Islet precursor cell (in vitro differentiated cells): ENCODE measurements at regions not wholly inside any gene's neighbourhood (a gene's known extent, or its start where the extent isn't known, plus 50 kb on each side); places are given as distances from the start of the nearest gene placed in this dataset.

Experiments
- DNase-seq: peaks from one replicate; pipeline ENCODE4 v3.0.0-alpha.2; 2018

DNA sequence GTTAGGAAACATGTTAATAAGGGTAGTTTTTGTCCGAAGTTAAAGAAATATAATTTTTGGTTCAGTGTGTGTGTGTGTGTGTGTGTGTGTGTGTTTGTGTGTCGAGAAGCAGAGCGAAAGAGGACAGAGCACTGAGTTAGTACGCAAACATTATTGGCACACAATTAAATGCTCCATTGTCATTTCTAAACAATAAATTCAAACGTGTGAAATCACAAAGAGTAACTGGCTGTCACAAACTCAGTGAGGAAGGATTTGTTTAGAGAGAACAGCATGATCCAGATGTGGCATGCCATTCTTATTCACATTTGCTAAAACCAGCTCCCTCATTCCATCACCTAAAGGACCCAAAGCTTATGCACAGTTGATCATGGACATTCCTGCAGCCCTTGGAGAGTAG, 970.8 kb downstream of the DTWD2 start:
- DNase-seq, result no peak

DNA sequence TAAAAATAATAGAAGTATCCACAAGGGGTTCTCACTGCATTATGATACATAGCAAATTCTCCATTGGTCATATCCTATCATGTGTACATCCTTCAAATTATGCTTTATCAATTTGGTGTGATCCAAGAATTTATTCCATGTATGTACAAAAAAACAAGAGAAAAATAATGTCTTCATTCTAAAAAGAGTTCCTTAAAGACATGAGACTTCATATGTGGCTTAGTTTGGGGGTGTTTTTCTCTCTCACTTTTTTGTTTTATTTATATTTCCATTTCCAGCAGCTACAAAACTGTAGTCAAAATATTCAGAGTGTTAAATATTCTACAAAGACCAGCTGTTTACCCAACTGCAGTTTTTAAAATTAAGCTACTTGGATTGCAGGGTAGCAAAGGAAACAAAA, 972.0 kb downstream of the DTWD2 start:
- DNase-seq, result no peak

DNA sequence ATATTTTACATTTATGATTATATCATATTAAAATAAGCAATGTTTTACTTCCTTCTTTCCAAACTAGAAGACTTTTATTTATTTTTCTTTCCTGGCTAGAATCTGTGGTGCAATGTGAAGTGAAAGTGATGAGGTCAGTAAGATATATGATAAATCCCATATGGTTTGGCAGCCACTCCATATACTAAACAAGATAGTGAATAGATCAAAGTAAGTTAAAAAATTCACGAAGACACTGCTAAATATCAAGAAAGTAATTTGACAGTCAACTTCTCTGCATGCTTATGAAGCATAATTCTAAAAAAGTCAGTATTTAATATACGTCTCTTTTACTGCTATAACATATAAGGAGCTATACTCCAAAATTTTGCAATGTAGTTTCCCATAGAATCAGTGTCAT, 972.8 kb downstream of the DTWD2 start:
- no peak for DNase-seq

DNA sequence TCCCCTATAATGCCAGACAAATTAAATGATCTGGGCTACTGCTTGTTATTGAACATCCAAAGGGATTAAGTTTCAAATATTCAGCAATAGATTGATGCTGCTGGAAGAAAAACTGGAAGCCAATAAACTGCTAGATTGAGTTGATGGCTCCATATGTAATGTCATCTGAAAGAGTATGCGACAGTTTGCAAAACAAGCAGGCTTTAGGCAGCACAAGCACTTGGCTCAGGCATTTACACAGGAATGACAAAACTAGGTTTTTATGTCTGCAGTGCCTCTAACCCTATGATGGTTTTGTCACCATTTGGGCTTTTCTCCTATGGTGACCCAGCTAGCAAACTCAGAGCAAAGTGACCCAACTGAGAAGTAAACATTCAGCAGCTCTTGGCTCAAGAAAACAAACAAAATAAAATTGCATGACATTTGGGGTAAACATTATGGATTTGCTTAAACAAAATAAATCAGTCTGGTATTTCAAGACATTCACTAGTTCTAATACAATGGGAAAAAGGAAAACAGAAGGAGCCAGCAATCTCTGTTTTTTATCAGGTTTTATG, 978.5 kb downstream of the DTWD2 start:
- DNase-seq, result no peak

DNA sequence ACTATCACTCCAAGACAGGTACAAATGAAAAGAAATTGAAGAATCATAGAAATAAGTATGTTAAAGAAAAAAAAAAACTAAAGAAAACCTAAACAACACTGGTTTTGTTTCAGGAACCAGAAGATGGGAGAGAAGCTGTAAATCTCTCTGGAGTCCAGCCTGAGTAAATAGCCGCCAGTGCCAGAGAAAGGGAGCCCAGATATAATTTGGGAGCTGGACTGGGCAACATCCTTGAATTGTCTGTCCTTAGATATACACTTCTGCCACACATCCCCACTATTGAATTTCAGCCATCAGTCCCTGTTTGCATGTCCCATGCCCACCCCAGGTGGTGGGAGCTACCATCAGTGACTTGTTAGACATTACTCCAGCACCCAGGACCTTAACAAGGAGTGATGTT, 979.6 kb downstream of the DTWD2 start:
- no peak for DNase-seq

DNA sequence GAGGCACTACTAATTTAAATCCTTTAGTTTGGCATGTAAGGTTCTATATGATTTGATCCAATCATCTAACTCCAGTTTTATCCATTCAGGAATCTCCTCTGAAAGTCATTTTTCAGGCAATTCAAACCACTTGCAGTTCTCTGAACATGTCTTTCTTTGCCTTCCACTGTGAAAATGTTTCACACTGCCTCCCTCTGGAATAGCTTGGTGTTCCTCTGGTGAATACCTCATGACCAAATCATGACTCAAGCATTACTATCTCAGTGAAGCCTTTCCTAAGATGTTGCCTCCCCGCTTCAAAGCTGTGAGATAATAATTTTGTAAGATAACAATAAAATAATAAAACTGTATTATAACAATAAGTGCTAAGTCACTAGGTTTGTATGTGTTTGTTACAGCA, 981.1 kb downstream of the DTWD2 start:
- no peak for DNase-seq

DNA sequence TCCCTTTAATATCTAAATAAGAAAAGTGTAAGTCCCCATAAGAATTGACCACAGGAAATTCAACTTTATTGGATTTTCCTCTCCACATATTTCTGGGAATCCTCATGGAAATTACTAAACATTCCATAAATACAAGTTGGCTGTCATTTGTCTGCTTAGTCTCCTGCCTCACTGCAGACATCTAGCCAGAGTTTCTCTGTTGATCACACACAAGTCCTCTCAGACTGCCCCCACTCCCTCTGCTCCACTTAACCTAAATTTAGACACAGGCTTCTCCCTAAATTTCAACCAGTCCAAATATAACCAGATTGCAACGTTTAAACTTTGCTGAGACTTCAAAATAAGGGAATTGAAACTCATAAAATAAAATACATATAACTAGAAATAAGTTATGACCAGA, 982.1 kb downstream of the DTWD2 start:
- DNase-seq, result no peak

DNA sequence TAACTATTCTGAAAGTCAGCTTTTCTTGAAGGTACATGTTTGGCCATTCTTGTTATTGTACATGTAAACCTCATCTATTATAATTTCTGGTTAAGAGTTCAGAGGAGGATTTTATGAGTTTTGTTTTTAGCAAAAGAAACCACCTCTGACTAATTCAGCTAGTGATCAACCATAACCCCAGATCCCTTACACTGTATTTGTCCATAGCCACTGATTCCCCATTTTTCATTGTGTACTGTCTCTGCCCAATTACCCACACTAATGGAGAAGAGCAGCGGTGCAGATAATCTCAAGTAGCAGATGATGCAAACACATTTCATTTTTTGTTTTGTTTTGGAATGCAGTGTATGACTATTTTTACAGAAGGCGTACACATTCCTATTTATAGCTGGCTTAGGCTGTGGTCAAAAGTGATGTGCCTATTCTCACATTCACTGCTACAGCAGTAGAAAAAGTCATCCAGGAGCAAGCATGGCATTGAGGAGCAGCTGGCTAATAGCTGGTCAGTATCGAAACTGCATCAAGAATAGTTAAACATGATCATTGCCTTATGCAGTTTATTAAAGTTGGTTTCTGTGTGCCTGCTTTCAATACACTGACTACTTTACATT, 988.3 kb downstream of the DTWD2 start:
- DNase-seq, result no peak

DNA sequence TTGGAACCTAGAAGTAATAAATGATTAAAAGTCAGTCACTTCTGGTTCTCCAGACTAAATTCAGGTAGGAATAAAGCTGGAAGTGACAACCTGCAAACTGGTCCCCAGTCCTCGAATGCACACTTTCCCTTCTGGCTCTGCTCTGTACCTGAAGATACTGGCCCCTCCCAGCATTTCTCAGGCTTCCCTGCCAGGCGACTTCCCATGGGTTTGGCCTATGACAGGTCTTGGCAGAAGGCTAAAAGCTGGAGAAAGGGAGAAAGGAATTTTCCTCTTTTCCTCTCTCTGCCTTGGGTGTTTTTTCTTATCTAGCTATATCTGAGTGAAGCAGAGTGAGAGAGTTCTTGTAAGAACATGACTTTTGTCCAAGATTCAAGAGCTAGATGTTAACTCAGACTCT, 1005.7 kb downstream of the DTWD2 start:
- DNase-seq, result peak; percentile 71

DNA sequence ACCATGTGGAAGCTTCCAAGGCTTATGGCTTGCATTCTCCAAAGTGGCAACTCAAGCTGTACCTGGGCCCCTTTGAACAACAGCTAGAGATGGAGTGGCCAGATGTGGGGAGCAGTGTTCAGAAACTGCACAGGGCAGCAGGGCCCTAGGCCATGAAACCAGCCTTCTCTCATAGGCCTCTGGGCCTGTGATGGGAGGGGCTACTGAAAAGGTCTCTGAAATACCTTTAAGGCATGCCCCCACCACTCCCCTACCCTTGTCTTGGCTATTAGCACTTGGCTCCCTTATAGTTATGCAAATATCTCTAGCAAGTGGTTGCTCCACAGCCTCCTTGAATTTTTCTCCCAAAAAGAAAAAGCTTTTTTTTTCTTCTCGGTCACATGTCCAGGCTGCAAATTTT, 1014.6 kb downstream of the DTWD2 start:
- no peak for DNase-seq

DNA sequence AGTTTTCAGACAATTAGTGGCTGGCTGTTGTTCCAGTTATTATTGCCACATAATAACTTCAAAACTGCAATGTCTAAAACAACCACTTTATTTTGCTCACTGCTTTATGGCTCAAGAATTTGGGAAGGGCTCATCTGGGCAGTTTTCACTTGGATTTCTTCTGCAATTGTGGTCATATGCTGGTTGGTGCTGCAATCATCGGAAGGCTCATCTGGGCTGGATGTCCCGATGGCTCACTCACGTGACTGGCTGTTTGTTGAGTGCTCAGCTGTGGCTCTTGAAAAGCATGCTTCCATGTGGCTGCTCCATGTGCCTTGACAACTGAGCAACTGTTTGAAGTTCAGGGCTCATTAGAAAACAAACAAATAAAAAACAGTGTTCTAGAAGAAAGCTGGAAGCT, 1032.5 kb downstream of the DTWD2 start:
- no peak for DNase-seq

DNA sequence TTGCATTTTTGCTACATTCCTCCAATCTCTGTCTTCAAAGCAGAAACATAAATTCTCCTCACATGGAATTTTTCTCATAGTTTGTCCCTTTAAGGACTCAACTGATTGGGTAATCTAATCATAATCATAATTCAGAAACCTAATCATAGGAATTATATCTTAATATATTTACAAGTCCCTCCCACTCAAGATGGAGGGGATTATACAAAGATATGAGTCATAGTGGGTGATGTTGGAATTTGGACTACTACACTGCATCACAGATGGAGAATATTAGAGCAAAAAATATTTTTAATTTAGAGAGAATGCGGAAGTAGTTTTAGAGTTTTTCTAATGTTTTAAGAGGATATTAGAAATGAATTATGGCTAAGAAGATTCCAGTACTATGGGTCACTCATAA, 1034.0 kb downstream of the DTWD2 start:
- no peak for DNase-seq

DNA sequence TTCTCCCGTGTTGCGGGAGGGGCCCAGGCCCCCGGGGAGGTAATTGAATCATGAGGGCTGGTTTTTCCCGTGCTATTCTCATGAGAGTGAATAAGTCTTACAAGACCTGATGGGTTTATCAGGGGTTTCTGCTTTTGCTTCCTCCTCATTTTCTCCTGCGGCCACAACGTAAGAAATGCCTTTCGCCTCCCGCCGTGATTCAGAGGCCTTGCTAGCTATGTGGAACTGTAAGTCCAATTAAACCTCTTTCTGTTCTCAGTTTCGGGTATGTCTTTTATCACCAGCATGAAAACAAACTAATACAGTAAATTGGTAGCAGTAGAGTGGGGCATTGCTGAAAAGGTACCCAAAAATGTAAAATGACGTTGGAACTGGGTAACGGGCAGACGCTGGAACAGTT, 1035.1 kb downstream of the DTWD2 start:
- DNase-seq, result no peak

DNA sequence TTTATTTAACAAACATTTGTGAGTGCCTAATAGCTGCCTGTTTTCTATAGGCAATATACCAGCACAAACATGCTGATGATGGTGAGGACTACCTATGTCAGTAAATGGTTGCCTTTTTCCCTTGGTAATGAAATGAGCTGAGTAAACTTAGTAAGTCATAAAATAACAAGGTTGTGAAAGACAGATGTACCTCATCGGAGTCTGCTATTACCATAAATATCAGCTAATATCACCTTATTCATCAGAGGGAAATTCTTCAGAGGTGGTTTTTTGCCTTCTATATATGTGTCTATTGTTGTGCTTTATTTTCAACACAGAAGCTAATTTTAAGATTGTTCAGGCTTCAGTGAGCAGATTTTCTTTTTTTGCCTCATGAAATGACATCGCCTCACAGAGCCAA, 1040.5 kb downstream of the DTWD2 start:
- no peak for DNase-seq

DNA sequence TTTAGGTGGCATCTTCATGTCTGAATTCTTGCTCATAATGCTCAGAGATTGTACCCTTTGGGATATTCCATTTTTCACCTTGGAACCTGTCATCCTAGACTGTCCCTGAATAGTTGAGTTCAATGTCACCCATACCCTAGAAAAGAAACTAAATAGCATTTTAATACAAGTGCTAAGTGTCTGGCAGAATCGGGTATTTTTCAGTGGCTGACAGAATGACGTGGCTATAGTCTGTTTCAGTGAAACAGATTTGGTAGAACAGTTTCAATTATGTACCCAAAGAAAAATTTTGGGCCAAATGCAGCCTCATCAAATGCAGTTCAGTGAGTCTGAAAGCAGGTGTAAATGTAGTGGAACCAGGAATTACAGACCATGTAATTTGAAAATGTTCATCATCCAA, 1041.2 kb downstream of the DTWD2 start:
- no peak for DNase-seq

DNA sequence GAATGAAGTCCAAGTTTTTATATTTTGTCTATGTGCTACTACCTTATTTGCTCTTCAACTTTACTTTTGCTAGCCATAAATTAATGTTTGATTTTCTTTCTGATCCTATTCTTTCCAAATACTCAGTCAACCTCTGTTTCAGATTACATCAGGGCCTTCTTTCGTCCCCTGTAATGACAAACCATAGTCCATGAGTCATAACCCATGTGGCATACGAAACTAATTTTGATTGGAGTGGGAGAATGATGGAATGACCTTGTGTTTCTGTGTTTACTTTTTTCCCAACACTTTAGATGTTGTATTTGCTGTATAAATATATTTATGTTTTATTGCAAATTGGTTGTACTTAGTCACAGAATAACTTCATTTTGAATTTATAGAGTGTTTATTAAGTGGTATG, 1043.1 kb downstream of the DTWD2 start:
- no peak for DNase-seq

DNA sequence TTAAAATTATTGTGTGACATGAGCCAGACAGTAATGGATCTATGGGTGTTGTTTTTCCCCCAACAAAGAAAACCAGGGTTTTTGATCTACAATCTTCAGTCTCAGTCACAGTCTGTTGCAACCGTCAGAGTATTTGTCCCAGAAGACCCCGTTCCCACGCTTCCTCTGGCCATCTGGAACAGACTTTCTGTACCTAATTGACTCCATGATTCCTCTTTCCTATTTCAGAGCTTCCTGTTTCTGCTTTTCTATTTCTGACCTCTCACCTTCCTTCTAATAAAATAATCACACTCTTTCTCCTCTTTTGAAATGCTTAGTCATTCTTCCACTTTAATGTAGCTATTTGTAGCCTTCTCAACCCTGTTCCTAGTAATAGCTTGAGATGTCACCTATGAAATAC, 1044.8 kb downstream of the DTWD2 start:
- DNase-seq, result no peak

DNA sequence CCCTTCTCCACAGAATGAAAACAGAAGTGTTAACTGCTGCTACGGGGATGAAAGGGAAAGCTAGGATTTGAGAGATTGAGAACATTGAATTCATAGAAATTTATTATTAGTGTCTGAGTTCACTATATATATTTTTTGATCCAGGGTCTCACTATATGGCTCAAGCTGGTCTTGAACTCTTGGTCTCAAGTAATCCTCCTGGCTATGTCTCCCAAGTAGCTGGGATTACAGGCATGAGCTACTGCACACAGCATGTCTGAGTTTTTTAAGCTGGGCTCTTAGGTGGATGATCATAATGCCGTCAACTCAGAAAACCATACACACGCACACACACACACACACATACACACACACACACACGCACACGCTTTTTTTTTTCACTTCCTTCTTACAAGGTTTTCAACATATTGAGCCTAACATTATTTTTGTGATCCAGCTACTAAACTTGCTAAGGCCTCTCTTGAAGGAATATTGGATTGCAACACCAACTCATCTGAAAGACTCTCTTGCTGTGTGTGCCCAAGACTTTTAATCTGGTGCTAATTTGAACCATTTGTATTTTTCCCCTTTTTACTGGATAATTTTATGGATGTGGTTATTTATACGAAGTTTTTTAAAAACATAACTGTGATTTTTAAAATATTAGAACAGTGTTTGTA, 1045.4 kb downstream of the DTWD2 start:
- DNase-seq, result no peak

DNA sequence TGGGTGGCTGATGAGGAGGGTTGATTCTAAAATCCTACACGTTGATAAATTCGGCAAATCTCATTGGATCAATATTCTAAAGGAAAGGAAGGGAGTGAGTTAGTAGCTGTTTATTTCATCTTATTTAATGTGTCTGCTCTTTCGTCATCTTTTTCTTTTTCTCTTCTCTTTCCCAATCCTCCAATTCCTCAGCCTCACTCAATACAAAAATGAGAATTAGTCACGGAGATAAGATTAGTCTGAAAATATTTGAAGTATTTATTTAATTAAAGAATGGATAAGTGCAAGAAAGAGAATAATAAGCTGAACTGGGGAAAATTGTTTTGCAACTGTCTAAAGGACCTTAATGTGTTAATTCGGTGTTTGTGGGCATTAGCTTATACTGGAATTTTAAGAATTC, 1095.1 kb downstream of the DTWD2 start:
- no peak for DNase-seq

DNA sequence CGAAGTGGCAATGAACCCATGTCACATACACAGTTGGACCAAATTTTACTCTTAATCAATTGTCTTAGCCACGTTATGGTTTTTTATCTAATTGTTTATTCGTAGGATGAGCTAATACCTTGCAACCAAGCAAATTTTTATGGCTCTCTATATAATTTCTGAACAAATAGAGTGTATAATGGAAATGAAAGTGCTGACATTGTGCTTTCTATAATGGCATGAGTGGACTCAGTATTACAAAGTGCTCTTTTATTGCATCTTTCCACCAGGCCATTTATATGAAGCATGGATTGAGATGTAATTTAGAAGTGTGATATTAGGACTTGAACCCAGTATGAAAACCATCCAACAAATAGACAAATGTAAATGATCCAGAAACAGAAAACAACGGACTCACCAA, 1096.0 kb downstream of the DTWD2 start:
- DNase-seq, result no peak

DNA sequence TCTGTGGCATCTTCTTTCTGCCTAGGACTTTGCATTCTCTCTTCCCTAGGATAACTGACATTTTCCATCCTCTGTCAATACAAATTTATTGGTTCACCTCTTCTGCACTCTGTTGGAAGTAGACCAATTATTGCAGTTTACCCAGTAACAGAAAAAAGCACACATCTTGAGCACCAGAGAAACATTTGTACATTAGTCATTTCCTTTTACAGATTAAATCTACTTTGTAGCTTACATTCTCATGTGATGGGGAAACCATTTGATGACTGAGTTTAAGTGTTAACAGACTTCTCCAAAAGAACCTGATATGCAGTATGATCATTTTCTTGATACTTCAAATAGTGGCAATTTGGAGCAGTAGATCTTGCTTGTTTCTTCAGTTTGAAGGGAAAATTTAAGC, 1098.8 kb downstream of the DTWD2 start:
- DNase-seq, result no peak

DNA sequence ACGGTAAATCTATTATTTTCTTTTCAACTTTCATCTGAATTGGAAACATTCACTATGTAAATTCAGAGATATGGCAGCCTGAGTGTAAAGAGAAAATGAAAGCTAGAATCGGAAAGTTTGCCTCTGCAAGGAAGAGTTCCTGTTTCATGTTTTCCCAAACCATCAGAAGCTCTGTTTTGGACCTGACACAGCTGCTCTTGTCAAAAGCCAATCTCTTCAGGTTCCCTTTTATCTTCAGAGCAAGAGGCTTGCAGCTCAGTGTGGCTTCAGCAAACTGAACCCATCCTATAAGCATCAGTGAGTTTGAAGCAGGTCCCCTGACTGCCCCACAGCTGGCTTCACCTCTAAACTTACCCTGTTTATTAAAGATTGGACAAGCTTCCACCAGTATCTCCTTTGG, 1099.7 kb downstream of the DTWD2 start:
- DNase-seq, result no peak

DNA sequence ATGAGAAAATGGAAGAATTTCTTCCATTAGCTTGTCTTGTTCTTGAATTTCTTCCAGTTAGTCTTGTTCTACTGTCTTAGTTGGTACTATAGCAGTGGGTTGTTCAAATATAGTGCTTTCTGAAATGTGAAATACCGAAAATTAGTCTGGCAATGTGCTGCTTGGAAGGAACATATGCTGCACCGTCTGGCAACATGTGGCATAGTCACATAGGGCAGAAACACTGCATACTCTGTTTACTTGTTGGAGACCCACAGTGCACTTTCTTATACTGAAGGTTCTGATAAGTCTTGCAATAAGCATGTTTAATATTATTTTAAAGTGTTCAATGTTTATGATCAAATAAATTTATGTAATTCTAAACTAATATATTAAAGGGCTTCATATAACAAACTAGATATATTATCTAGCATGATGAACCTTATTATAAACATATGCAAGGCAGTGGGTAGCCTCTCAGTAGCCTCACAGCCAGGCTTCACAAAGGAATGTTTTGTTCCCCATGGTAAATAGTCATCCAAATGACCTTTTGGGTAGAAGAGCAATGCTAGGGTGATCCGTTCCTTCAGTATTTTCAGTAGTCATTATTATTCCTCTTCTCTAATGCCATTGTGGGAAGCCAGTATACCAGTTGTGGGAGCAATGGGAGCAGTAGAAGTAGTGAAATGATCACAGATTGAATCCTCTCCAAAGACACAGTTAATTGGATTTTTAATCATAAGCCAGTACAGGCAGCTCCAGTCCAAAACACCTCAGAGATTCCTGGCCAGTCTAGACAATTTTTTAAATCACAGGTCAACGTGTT, 1106.7 kb downstream of the DTWD2 start:
- no peak for DNase-seq

DNA sequence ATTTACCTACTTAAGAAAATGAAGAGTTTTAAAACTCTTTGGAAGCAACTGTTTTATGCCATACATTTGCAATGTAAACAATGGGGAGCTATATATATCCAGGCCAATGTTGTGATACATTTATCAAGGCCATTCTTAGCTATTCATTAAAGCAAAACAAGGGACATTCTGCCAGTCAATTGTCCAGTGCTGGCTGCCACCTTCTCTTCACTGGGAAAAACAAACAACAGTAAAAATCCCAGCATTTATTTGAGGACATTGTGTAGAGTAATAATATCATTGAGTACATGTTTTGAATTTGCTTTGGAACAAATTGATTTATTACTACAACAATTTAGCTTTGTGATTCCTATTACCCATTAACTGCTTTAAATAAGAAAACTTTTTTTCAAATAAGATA, 1107.4 kb downstream of the DTWD2 start:
- DNase-seq, result no peak
